ENCODE measurements at regions not wholly inside any gene's neighbourhood (a gene's known extent, or its start where the extent isn't known, plus 50 kb on each side); places are given as distances from the start of the nearest gene placed in this dataset.
"Not testable (repeated sequence)": the region's sequence is repeated elsewhere in the genome, so short reads cannot be mapped to it uniquely, and the experiment has no call there.

GRCh38 chr4:13821522-13821921 lies 194.0 kb upstream of the BOD1L1 start:
- no peaks in the 10 kb centered on the region for H3K27me3 ChIP-seq (replicated peaks; ENCODE audit: insufficient read depth)
- intact Hi-C loops (cut with DNase I): no loop called here
- H3K4me1 ChIP-seq (replicated peaks): no peaks in the 10 kb centered on the region
- no peaks in the 10 kb centered on the region for H3K9me3 ChIP-seq
- no peak overlapping the region for H3K27ac ChIP-seq
- WGBS: 63% methylated on average over 5 of the region's 5 CpGs
- TF ChIP-seq POLR2A (IDR thresholded peaks at IDR 0.05) (no peak), POLR2AphosphoS5 (IDR thresholded peaks at IDR 0.05) (no peak), CTCF (IDR thresholded peaks at IDR 0.05) (no peak)
- no peak overlapping the region for H3K4me3 ChIP-seq
- no peaks in the 10 kb centered on the region for H3K36me3 ChIP-seq
- DNase-seq (ENCODE audit: low spot score): no peak

GRCh38 chr4:13825822-13826221 lies 198.3 kb upstream of the BOD1L1 start:
- DNase-seq (ENCODE audit: low spot score); H3K36me3 ChIP-seq; intact Hi-C loops (cut with DNase I); H3K27ac ChIP-seq; H3K27me3 ChIP-seq (replicated peaks; ENCODE audit: insufficient read depth); H3K9me3 ChIP-seq; H3K4me3 ChIP-seq; H3K4me1 ChIP-seq (replicated peaks): not testable (repeated sequence)

GRCh38 chr4:13829457-13829856 lies 201.9 kb upstream of the BOD1L1 start:
- Histone ChIP-seq H3K4me3 (no peak overlapping the region), H3K36me3 (no peaks in the 10 kb centered on the region), H3K27ac (no peak overlapping the region), H3K9me3 (no peaks in the 10 kb centered on the region), H3K27me3 (replicated peaks; ENCODE audit: insufficient read depth) (no peaks in the 10 kb centered on the region), H3K4me1 (replicated peaks) (no peaks in the 10 kb centered on the region)
- no peak for DNase-seq (ENCODE audit: low spot score)
- no peak for TF ChIP-seq POLR2A (IDR thresholded peaks at IDR 0.05)
- TF ChIP-seq POLR2AphosphoS5 (IDR thresholded peaks at IDR 0.05): no peak
- no peak for TF ChIP-seq CTCF (IDR thresholded peaks at IDR 0.05)
- 70% methylated on average over 3 of the region's 3 CpGs for WGBS
- intact Hi-C loops (cut with DNase I): no loop called here

GRCh38 chr4:13830449-13830848 lies 202.9 kb upstream of the BOD1L1 start:
- Histone ChIP-seq H3K27ac (no peak overlapping the region), H3K9me3 (no peaks in the 10 kb centered on the region), H3K36me3 (no peaks in the 10 kb centered on the region), H3K27me3 (replicated peaks; ENCODE audit: insufficient read depth) (no peaks in the 10 kb centered on the region), H3K4me1 (replicated peaks) (no peaks in the 10 kb centered on the region), H3K4me3 (no peak overlapping the region)
- intact Hi-C loops (cut with DNase I): no loop called here
- TF ChIP-seq POLR2AphosphoS5 (IDR thresholded peaks at IDR 0.05) (no peak), CTCF (IDR thresholded peaks at IDR 0.05) (no peak), POLR2A (IDR thresholded peaks at IDR 0.05) (no peak)
- WGBS: 61% methylated on average over 5 of the region's 5 CpGs
- no peak for DNase-seq (ENCODE audit: low spot score)

GRCh38 chr4:13833171-13833804 lies 205.8 kb upstream of the BOD1L1 start:
- H3K9me3 ChIP-seq: no peaks in the 10 kb centered on the region
- WGBS: 54% methylated on average over 4 of the region's 4 CpGs
- H3K27me3 ChIP-seq (replicated peaks; ENCODE audit: insufficient read depth): no peaks in the 10 kb centered on the region
- no peak overlapping the region for H3K4me3 ChIP-seq
- no peak overlapping the region for H3K27ac ChIP-seq
- TF ChIP-seq POLR2AphosphoS5 (IDR thresholded peaks at IDR 0.05) (no peak), POLR2A (IDR thresholded peaks at IDR 0.05) (no peak), CTCF (IDR thresholded peaks at IDR 0.05) (no peak)
- intact Hi-C loops (cut with DNase I): no loop called here
- no peak for DNase-seq (ENCODE audit: low spot score)
- no peaks in the 10 kb centered on the region for H3K4me1 ChIP-seq (replicated peaks)
- no peaks in the 10 kb centered on the region for H3K36me3 ChIP-seq
